Raji (cell line): ENCODE measurements at regions not wholly inside any gene's neighbourhood (a gene's known extent, or its start where the extent isn't known, plus 50 kb on each side); places are given as distances from the start of the nearest gene placed in this dataset.

Experiments used
- POLR2A ChIP-seq: IDR thresholded peaks from 2 replicates; pipeline ENCODE4 v1.6.1; 2011; ENCODE audit warnings: low read depth, low read length, control low read depth; ENCODE audit not compliant: insufficient read depth

DNA sequence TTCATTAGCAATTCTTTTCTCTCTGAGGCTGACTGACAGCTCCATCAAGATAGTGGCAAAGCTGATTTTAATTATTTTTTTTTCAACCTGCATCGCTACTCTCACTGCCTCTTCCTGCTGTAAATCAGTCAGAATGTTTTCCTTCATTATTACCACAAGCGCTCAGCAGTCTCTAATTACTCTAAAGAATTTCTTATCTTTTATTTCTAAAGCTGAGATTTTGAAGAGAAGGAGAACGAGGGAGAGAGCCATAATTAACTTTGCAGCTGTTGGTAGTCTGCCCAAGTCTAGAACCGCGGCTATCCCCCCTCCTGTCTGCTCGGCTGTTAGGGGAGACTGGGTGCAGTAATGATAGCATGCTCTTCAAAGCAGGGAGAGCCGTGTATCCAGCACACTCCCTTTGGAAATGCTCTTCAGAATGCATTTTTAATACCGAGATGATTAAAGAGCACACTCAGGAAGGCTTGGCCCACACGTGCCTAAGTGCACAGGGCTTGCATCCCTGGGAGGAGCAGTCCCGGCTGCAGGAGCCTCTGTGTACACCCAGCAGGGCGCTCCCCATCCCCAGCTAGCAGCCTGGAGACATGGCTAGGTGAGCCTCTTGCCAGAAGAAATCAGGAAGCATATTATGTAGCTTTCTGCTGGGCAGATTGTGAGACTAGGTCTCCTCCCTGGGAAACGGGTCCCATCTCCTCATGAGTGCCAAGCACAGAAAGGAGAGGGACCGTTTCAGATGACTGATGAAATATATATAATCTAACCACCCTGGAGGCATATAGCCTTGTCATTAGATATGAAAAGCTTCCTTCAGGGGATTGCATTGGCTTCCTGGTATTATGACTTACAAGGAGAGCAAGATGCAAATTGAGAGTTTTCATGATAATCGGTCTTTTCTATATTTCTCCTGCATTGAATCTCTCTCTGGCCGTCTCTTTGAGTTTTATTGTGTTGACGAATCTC is 555.2 kb downstream of the CMPK2 start:
- TF ChIP-seq POLR2A, result 0 out of 2 replicates have a peak, but pooled peaks have one; percentile 8

DNA sequence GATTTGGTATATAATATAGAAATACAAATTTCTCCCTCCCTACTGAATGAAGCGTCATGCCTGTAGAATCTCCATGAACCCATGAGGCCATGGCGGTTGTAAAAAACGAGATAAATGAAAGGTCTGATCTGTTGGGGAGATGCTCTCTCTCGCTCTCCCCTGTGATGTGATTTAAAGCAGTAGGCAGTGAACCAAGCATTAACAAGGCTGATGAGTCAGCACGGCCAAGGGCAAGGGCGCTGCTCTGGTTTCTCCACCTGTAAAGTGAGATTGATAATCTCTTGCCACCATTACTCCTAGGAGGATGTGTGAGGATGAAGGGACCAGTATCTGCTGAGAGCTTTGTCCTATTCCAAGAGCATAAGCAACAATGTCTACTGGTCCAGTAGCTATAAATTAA is 553.3 kb downstream of the CMPK2 start:
- no peak for TF ChIP-seq POLR2A

DNA sequence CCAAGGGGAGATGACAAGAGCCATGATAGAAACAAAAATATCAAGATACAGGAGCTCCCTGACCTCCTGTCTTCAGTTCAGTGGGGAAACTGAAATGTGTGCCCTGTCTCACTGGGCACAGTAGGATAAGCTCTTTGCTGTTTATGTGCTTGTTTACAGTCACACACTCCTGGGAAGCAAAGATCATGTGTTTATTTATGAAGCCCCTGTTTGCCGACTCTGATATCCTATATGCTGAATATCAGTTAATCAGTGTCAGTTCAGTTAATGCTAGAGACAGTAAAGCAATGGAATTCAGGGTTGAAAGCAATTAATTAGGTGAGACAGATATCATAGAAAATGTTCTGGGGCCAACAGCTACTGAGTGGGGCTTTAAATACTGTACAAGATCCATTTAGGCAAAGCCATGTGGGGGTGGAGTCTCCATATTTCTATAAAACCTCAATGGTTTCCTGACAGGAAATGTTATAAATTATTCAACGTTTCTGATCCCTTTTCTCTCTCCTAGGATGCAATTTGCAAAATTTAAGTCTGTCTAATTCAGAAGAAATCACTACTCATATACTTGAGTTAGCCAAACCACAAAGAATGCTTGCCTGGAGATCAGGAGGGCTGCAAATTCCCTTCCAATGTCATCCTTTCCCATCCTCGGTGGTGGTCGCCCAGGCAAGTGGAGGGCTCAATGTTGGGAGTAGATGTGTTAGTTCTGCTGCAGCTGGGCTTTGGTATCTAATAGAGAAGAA is 551.3 kb downstream of the CMPK2 start:
- TF ChIP-seq POLR2A, result no peak

DNA sequence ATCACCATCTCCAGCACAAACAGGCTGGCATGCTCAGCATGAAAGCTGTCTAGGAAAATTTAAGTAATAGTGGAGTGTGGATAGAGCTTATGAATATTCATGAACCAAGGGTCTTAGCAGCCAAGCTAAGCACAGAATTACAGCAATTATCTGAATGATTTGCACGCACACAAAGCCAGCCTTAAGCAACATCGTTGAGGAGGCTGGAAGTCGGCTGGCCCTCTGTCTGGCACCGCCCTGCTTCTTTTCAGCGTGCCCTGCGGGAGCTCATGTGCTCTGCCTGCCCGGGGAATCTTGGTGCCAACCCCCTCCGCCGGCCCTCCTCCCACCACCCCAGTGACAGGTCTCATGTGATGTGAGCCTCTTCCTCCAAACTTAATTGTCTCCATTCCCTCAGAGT is 540.1 kb downstream of the CMPK2 start:
- TF ChIP-seq POLR2A, result no peak

DNA sequence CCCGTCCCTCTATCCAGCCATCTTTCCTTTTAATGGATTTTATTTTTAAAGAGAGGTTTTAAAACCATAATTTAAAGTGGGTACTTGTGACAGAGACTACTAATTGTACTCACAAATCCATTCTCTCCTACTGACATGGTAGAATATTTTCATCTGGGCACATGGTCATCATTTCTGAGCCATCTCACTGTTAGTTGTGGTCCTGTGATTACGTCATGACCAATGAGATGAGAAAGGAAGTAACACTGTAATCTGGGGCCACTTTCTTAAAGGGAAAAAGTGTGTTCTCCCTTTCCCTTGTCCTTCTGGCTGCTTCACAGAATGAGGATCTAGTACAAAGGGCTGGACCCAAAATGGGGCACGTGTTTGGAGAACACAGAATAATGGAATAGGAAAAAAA is 538.7 kb downstream of the CMPK2 start:
- no peak for TF ChIP-seq POLR2A

DNA sequence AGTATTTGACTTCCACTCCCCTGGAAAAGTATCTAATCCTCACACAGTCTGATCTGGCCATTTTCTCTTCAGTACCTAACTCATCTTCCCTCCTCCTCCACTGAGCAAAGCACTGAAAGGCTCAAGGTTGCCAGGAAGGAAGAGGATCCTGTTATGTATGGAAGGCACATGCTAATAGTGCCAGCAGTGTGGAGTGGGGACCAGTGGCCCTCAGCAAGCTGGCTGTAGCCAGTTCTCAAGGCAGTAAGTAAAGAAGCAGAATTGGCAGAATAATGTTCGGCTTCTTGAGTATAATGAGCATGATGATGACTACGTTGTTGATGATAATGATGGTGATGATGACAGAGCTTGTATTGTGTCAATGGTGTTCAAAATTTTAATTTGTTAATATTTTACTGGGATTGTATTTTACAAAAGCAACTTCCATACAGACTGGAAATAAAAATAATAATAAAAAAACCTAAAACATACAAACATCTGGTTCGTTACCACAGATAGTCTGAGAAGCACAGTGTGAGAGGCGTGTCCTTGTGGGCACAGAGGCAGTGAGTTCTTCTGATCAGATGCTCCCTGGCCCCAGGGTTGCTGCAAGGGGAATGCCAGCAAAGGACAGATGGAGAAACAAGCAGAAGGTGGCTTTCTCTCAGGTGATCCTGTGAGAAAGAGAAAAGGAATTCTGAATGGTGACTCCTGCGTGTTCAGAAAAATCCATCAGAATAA is 528.8 kb downstream of the CMPK2 start:
- TF ChIP-seq POLR2A, result no peak

DNA sequence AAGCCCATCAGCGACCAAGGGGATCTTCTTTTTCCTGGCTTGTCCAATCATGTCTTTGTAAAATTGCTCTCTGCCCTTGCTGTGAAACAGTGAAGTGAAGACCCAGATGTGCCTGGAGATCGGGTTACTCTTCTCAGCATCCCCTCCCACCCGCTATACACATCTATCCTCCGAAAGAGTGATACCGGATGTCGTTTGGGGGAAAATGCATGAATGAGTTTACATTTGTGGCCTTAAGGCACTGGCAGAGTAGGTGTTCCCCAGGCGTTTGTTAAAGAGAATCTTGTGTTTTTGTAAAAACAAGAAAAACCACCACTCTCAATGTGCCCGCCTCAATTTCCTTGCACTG is 528.3 kb downstream of the CMPK2 start:
- no peak for TF ChIP-seq POLR2A

DNA sequence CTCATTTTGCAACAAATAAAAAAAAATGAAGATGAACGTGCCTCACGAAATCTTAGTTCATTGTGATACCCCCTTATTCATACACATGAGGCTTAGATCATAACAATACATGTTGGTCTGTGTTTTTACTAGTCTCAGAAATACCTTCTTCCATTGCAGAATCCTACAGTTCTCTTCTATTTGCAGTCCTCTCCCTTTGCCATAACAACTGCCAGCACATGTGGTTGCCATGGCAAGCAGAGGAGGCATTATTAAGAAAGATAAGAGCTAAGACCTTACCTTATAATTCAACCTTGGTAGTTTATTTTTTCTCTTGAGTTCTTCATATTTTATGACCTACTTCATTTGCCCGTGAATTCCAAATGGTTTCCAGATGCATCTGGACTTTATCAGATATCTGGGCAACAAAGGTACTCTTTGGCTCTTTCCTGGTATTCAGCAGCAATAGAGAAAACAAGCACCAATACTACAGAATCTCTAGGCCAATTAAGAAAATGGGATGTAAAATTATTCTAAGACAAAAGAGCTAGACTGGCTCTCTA is 524.0 kb downstream of the CMPK2 start:
- TF ChIP-seq POLR2A, result no peak

DNA sequence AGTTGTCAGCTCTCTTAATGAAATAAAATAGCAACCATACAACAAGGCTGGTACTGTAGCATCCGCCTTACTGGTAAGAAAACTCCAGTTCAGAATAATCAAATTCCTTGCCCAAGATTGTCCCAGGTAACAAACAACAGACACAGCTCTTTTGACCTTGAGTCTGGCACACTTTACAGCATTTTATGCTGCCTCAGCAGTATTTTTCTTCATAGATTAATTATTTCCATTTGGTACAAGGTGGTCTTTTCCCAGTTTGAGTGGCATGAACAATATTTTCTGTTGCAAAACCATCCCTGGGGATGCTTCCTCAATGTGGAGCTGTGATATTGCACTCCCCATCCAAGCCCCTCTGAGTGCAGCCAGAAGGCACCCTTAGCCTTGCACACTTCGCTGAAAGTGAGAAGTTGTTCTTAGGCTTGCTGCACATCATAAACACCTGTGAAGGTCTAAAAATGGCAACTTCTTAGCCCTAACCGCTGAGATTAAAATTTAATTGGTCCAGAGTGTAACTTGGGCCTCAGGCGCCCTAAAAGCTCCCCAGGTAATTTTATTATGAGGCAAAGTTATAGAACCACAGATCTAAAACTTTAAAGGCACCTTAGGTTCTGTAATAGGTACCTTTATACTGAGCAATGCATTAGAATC is 523.3 kb downstream of the CMPK2 start:
- peak; percentile 19; the same call in 1 of the 2 replicates for TF ChIP-seq POLR2A

DNA sequence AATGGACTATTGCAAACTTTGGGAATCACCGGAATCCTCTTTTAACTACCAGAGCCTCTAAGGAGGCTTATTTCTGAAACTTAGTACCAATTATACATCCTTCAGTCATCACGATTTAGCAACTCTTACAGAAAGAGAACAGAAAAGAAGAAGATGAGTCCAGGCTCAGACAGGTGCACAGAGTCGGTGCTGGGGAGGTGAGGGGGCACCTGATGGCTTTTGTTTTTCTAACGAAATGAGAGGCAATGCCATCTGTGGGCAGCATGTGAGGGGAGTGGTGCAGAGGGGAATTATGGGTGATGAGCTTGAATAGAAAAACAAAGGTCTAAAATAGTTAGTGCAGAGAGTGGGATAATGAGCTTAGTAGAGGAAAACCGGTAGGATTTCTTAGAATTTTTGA is 522.6 kb downstream of the CMPK2 start:
- TF ChIP-seq POLR2A, result no peak

DNA sequence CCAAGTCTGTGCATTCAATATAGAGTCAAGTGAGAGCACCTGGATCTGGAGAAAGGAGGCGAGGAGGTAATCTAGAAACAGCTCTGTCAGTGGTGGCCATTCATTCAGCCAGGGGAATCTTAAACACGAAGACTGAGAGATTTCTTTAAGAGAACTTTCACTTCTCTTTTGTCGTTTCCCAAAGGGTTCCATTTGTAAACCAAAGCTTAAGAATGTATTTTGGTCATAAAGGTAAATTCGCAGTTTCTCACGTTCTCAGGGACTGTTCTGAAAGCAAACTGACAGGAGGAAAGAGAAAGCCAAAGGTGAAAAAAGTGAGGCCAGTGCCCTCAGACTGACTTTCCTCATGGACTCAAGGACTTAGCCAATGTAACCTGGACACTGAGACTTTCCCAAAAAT is 513.5 kb downstream of the CMPK2 start:
- TF ChIP-seq POLR2A, result no peak

DNA sequence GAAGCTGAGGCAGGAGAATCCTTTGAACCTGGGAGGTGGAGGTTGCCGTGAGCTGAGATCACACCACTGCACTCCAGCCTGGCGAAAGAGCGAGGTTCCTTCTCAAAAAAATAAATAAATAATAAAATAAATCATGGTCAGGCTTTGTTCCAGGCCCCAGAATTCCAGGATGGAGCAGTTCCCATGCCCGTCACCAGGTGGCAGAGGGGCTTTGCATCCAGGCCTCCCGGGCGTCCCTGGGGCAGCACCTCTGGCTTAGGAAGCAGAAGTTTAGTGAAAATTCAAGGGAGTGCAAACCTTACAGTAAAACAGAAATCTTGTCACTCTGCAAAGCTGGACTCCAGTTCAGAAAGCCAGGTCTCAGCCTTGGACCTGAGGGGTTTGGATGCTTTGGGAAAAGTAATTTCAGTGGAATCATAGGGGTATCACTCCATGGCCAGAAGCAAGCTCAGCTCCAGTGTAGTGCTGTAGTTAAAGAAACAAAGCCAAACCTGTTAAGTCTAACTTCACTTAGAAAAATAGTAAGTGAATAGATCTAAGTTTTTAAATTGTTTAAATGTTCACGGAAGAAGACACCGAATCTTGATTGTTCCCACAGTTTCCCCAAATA is 512.7 kb downstream of the CMPK2 start:
- no peak for TF ChIP-seq POLR2A

DNA sequence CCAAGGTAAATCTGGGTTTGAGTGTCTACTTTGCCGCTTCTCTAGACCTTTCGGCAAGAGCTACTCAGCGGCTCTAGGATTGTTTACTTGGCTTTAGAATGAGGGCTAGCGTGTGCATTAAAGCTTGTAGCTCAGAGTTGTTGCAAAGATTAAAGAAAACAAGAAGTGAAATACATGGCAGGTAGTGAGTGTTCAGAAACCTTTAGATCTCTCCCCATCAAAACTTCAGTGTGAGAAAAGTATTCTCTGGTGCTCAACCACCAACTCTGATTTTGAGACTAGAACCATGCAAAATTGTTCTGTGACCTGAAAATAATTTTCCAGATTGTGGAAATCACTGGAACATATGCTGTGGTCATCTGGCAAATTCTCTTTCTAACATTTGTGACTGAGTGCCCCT is 512.0 kb downstream of the CMPK2 start:
- no peak for TF ChIP-seq POLR2A

DNA sequence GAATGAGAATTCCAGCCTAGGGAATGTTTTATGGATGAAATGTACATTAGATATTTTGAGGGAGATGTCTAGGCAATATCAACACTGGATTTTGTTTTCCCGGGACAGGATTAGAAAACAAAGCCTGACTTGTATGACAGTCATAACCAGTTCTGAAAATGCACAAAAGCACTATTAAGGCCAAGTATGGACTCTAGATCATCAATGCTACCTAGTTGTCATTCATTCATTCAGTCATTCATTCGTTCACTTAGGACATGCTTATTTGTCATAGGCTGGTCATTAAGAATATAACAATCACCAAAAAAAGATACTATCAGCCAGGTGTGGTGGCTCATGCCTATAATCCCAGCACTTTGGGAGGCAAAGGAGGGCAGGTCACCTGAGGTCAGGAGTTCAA is 511.2 kb downstream of the CMPK2 start:
- no peak for TF ChIP-seq POLR2A
